Transverse colon (tissue), 4 donors: ENCODE measurements at regions not wholly inside any gene's neighbourhood (a gene's known extent, or its start where the extent isn't known, plus 50 kb on each side); places are given as distances from the start of the nearest gene placed in this dataset.

ENCODE experiments used
- DNase-seq: peaks from one replicate; pipeline ENCODE4 v3.0.0-alpha.2; 2019
- H3K27ac ChIP-seq, 4 donors: fragments of 200-600 bp; sonication (generic); 2 replicates each; pipeline ENCODE4 v1.5.1; 2016 to 2018; ENCODE audit warnings: inconsistent platforms in 4 of 4
- H3K27me3 ChIP-seq: fragments of 200-600 bp; sonication (generic); 2 replicates; pipeline ENCODE4 v1.5.1; 2017; ENCODE audit warnings: inconsistent platforms
- H3K36me3 ChIP-seq, 4 donors: fragments of 200-600 bp; sonication (generic); 2 replicates each; pipeline ENCODE4 v1.5.1; 2017 to 2019; ENCODE audit warnings: inconsistent platforms in 4 of 4
- H3K4me1 ChIP-seq, 4 donors: fragments of 200-600 bp; sonication (generic); 2 replicates each; pipeline ENCODE4 v1.5.1; 2017 to 2020; ENCODE audit warnings: inconsistent platforms in 4 of 4
- H3K4me3 ChIP-seq, 4 donors: fragments of 200-600 bp; sonication (generic); 1 replicate in 1 of 4; 2 replicates in 3 of 4; pipeline versions ENCODE4 v1.5.1 to v1.6.1; 2017 to 2019; ENCODE audit warnings: inconsistent platforms in 4 of 4
- H3K9me3 ChIP-seq, 2 donors: fragments of 200-600 bp; sonication (generic); 2 replicates each; pipeline ENCODE4 v1.5.1; 2017 to 2019; ENCODE audit warnings: inconsistent platforms in 2 of 2
- EP300 ChIP-seq: sonication (generic); formaldehyde crosslinking; IDR thresholded peaks from one replicate; pipeline ENCODE4 v1.6.1; 2017; ENCODE audit warnings: antibody characterized with exemption, low read depth
- POLR2A ChIP-seq: fragments of 450-650 bp; IDR thresholded peaks from one replicate; pipeline ENCODE4 v1.6.1; 2016; ENCODE audit warnings: antibody characterized with exemption, mild to moderate bottlenecking, moderate library complexity
- POLR2AphosphoS5 ChIP-seq, 3 donors: sonication (generic); formaldehyde crosslinking; IDR thresholded peaks; one replicate each; pipeline ENCODE4 v1.6.1; 2016; ENCODE audit warnings: antibody characterized with exemption in 3 of 3
- WGBS, 2 donors: methylation state at CpG; one replicate each; pipeline ENCODE4 v1.1.5; 2018; ENCODE audit warnings: low coverage in 1 of 2; 5-methylcytosine and 5-hydroxymethylcytosine counted together
- in situ Hi-C, 4 donors: fragments of 200-750 bp; cut with MboI; loops; one replicate each; pipeline versions ENCODE4 v1.15.0 to v1.15.1; 2017; ENCODE audit warnings: low sequenced_read_pairs in 3 of 4, low pct_ligation_motif_present in 1 of 4, low pct_unique_long_range_greater_than_20kb in 1 of 4
- intact Hi-C: fragments of 100-400 bp; cut with DNase I; formaldehyde crosslinking; loops from one replicate; pipeline ENCODE4 v1.15.1; 2023; ENCODE audit warnings: low total_unique reads
- TF ChIP-seq, protein P1 (sequence below), 5 experiments: fragments of 200-600 bp in 3 of 5; fragments of 450-650 bp in 2 of 5; sonication (generic) in 3 of 5; IDR thresholded peaks; 1 replicate in 2 of 5; 2 replicates in 3 of 5; pipeline ENCODE4 v1.5.1; 2016 to 2017; ENCODE audit warnings: antibody characterized with exemption in 5 of 5, inconsistent platforms in 3 of 5, mild to moderate bottlenecking in 2 of 5, moderate library complexity in 1 of 5

DNA sequence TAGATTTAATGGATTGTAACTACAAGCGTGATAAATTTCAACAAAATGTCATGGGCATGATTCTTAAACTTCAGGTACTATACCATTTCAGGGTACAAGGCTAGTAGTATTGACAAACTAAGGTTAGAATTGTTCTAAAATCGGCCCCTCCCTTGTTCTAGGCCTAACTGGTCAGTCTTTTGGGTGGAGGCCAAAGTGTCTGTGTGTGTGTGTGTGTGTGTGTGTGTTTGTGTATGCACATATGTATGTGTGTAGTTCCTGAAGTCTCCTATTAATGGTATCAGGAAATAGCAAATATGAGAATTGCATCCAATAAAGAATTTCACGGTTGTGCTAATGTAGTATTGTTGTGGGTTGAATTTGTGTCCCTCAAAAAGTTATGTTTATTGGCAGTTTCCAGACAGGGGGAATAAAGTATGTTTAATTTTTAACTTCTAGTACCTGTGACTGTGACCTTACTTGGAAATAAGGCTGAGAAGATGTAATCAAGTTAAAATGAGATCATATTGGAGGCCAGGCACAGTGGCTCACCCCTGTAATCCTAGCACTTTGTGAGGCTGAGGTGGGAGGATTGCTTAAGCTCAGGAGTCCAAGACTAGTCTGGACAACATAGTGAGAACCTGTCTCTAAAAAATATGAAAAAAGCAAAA, 119.2 kb downstream of the KLF5 start:
- peak; percentile 69 for DNase-seq
- in situ Hi-C loops, result no loop called here
- peak overlapping the region; percentile 56 to 77 (median 75) for H3K27ac ChIP-seq
- H3K4me3 ChIP-seq, result no peak overlapping the region
- 44 to 62% methylated on average over 2 to 3 of the region's 3 CpGs for WGBS, 2 donors
- H3K27me3 ChIP-seq, result no peaks in the 10 kb centered on the region
- TF ChIP-seq EP300 (no peak), POLR2A (no peak), POLR2AphosphoS5 (IDR thresholded peaks at IDR 0.05) (peak in 1 of 3 donors; percentile 26)
- TF ChIP-seq, protein P1, sequence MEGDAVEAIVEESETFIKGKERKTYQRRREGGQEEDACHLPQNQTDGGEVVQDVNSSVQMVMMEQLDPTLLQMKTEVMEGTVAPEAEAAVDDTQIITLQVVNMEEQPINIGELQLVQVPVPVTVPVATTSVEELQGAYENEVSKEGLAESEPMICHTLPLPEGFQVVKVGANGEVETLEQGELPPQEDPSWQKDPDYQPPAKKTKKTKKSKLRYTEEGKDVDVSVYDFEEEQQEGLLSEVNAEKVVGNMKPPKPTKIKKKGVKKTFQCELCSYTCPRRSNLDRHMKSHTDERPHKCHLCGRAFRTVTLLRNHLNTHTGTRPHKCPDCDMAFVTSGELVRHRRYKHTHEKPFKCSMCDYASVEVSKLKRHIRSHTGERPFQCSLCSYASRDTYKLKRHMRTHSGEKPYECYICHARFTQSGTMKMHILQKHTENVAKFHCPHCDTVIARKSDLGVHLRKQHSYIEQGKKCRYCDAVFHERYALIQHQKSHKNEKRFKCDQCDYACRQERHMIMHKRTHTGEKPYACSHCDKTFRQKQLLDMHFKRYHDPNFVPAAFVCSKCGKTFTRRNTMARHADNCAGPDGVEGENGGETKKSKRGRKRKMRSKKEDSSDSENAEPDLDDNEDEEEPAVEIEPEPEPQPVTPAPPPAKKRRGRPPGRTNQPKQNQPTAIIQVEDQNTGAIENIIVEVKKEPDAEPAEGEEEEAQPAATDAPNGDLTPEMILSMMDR (IDR thresholded peaks at IDR 0.05), result no peak
- intact Hi-C loops, result no loop called here
- H3K9me3 ChIP-seq, result no peaks in the 10 kb centered on the region
- H3K36me3 ChIP-seq, result no peaks in the 10 kb centered on the region
- peaks cover 4 to 26% (median 8%) of the 10 kb centered on the region in 4 donors for H3K4me1 ChIP-seq

DNA sequence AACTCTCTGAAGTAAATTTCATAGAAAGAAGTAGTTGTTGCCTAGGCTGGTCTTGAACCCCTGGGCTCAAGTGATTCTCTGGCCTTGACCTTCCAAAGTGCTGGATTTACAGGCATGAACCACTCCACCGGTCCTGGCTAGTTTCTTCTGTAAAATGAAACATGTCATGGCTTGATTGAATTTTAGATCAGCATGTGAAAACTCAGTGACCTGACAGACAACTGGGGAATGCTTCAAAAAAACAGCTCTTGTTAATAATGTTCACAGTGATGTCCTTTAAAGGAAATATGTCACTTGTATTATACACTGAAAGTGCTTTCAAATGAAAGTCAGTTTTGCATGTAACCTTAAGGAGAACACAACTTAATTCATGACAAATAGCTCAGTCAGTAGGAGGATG, 118.2 kb downstream of the KLF5 start:
- 68 to 86% methylated on average over 1 of the region's 1 CpG for WGBS, 2 donors
- Histone ChIP-seq H3K27ac (peak overlapping the region in 3 of 4 donors; percentile 56 to 77 (median 76)), H3K9me3 (no peaks in the 10 kb centered on the region), H3K4me1 (peaks cover 4 to 36% (median 14%) of the 10 kb centered on the region in 4 donors), H3K27me3 (no peaks in the 10 kb centered on the region), H3K4me3 (no peak overlapping the region), H3K36me3 (no peaks in the 10 kb centered on the region)
- intact Hi-C loops, result no loop called here
- in situ Hi-C loops, result no loop called here
- DNase-seq, result no peak
- TF ChIP-seq, protein P1 (IDR thresholded peaks at IDR 0.05), result no peak
- TF ChIP-seq POLR2AphosphoS5 (IDR thresholded peaks at IDR 0.05) (no peak), EP300 (no peak), POLR2A (no peak)

DNA sequence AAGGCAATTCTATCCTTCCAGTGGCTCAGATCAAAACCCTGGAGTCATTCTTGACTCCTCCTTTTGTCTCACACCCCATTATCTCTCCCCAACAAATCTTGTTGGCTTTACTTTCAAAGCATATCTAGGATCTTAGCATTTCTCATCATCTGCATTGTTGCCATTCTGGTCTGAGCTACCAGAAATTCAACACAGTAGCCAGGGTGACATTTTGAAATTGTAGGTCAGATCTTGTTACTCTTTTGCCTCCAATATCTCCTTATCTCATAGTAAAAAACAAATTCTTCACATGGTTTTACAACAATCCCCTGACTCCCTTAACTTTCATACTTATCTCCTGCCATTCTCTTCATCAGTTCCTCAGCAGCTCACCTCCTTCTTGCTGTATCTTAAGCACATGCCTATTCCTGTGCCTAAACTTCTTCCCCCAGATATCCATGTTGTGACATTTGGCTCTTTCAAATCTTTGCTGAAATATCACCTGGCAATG, 115.8 kb downstream of the KLF5 start:
- in situ Hi-C loops, result no loop called here
- H3K9me3 ChIP-seq, result no peaks in the 10 kb centered on the region
- peaks cover 6 to 55% (median 27%) of the 10 kb centered on the region in 4 donors for H3K4me1 ChIP-seq
- intact Hi-C loops, result no loop called here
- no peak overlapping the region for H3K27ac ChIP-seq
- TF ChIP-seq, protein P1 (IDR thresholded peaks at IDR 0.05), result no peak
- TF ChIP-seq POLR2A (no peak), EP300 (no peak), POLR2AphosphoS5 (IDR thresholded peaks at IDR 0.05) (no peak)
- no peak overlapping the region for H3K4me3 ChIP-seq
- DNase-seq, result no peak
- H3K27me3 ChIP-seq, result no peaks in the 10 kb centered on the region
- H3K36me3 ChIP-seq, result no peaks in the 10 kb centered on the region

GRCh38 chr13:73173279-73173811, 114.5 kb downstream of the KLF5 start:
- intact Hi-C loops, result no loop called here

More at GRCh38 chr13:73173279-73173811, 114.5 kb downstream of the KLF5 start:
- H3K36me3 ChIP-seq, result no peaks in the 10 kb centered on the region
- H3K27me3 ChIP-seq, result no peaks in the 10 kb centered on the region
- H3K4me1 ChIP-seq, result peaks cover 6 to 60% (median 27%) of the 10 kb centered on the region in 4 donors
- TF ChIP-seq, protein P1 (IDR thresholded peaks at IDR 0.05), result no peak
- TF ChIP-seq POLR2A (no peak), EP300 (no peak), POLR2AphosphoS5 (IDR thresholded peaks at IDR 0.05) (no peak)
- H3K4me3 ChIP-seq, result no peak overlapping the region
- no peaks in the 10 kb centered on the region for H3K9me3 ChIP-seq
- no peak for DNase-seq
- in situ Hi-C loops, result no loop called here
- 61 to 77% methylated on average over 3 of the region's 3 CpGs for WGBS, 2 donors
- peak overlapping the region; percentile 75 to 88 (median 84) for H3K27ac ChIP-seq
